ENCODE measurements at regions not wholly inside any gene's neighbourhood (a gene's known extent, or its start where the extent isn't known, plus 50 kb on each side); places are given as distances from the start of the nearest gene placed in this dataset.

DNA sequence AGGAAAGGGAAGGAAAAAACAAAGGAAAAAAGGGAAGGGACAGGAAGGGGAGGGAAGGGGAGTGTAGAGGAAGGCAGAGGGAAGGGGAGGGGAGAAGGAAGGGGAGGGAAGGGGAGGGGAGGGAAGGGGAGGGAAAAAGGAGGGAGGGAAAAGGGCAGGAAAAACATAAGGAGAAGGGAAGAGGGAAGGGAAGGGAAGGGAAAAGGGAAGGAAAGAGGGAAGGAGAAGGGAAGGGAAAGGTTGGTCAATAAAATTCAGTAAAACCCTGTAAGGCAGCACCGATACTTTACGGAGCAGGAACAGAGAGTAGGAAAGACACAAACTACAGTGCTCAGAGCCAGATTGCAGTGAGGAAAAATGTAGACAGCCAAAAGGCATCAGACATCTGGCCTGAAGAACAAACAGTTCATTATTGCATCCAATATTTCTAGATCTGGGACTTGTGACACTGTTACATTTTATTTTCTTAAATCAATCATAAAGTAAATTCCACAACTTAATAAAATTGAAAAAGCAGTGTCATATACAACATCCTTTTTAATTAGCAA, 322.0 kb downstream of the CRPPA start:
- Histone ChIP-seq H3K4me3 (no peak overlapping the region), H3K27me3 (no peaks in the 10 kb centered on the region), H3K36me3 (no peaks in the 10 kb centered on the region), H3K9me3 (peaks cover 0 to 16% (median 2%) of the 10 kb centered on the region in 12 donors), H3K27ac (no peak overlapping the region), H3K4me1 (peaks cover 0 to 25% (median 8%) of the 10 kb centered on the region in 12 donors)
- no peak for DNase-seq
- intact Hi-C loops (cut with DNase I), result loop anchor here in 1 of 10 donors (10.0 kb wide), 1 partner anchor 325 kb away; the partner anchor contains the start of gene CRPPA
- ATAC-seq, result no peak
- 74 to 87% (median 80%) methylated on average over 2 of the region's 2 CpGs for WGBS, 4 donors
- TF ChIP-seq, protein P1, sequence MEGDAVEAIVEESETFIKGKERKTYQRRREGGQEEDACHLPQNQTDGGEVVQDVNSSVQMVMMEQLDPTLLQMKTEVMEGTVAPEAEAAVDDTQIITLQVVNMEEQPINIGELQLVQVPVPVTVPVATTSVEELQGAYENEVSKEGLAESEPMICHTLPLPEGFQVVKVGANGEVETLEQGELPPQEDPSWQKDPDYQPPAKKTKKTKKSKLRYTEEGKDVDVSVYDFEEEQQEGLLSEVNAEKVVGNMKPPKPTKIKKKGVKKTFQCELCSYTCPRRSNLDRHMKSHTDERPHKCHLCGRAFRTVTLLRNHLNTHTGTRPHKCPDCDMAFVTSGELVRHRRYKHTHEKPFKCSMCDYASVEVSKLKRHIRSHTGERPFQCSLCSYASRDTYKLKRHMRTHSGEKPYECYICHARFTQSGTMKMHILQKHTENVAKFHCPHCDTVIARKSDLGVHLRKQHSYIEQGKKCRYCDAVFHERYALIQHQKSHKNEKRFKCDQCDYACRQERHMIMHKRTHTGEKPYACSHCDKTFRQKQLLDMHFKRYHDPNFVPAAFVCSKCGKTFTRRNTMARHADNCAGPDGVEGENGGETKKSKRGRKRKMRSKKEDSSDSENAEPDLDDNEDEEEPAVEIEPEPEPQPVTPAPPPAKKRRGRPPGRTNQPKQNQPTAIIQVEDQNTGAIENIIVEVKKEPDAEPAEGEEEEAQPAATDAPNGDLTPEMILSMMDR (IDR thresholded peaks at IDR 0.05), result no peak
- TF ChIP-seq POLR2A (IDR thresholded peaks at IDR 0.05), result no peak

DNA sequence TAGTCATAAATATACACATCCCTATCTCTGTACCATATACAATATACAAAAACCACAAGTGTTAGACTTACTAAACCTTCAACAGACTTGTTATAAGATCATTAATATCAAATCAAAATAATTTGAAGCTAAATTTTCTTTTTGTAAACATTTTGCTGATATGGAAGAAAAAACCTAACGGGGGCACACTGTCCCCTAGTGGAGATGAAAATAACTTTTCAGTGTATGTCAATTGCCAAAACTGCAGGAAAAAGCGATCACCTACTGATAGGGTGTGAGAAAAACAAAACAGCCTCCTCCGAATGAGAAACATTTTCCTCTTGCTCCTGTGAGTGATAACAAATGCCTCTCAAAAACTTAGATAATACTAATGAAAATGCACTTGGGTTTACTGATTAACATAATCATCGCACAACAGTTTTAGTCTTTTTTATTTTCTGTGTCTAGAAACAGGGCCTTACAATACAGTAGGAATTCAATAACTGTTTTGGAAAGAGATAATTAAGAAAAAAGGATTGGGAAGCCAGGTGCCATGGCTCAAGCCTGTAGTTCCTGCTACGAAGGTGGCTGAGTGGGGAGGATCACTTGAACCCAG, 322.7 kb downstream of the CRPPA start:
- 46 to 53% (median 52%) methylated on average over 5 of the region's 5 CpGs for WGBS, 4 donors
- DNase-seq, result no peak
- Histone ChIP-seq H3K27ac (peak overlapping the region in 1 of 12 donors; percentile 17), H3K36me3 (no peaks in the 10 kb centered on the region), H3K4me1 (peaks cover 0 to 25% (median 8%) of the 10 kb centered on the region in 12 donors), H3K4me3 (no peak overlapping the region), H3K9me3 (peaks cover 0 to 16% (median 2%) of the 10 kb centered on the region in 12 donors), H3K27me3 (no peaks in the 10 kb centered on the region)
- intact Hi-C loops (cut with DNase I), result loop anchor here in 2 of 10 donors (1.0 to 10.0 kb wide), 2 partner anchors 19 to 326 kb away; partner anchors contain the start of gene CRPPA (in 1 of the 2)
- TF ChIP-seq POLR2A (IDR thresholded peaks at IDR 0.05), result no peak
- TF ChIP-seq, protein P1 (IDR thresholded peaks at IDR 0.05), result peak; percentile 69 to 91 (median 82)
- ATAC-seq, result no peak

DNA sequence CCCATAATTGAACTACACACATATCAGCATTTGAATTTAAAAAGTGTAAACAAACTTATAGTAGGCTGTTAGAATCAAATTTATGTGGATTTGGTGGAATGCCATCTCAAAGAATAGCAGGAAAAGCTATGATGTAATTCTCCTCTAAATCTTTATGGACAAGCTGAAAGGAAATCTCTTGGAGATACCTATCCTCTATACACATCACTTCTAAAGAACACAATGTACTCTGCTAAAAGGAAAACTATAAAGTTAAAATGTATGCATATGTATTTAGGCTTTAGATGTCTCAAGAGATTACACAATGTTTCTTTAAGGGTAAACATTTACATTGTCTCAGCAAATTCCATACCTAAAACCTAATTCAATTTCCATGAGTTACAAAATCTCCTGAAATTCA, 323.3 kb downstream of the CRPPA start:
- ATAC-seq (no peak), DNase-seq (no peak)
- intact Hi-C loops (cut with DNase I), result loop anchor here in 2 of 10 donors (1.0 to 10.0 kb wide), 2 partner anchors 19 to 327 kb away; partner anchors contain the start of gene CRPPA (in 1 of the 2)
- peaks cover 0 to 14% (median 2%) of the 10 kb centered on the region in 12 donors for H3K9me3 ChIP-seq
- no peak for TF ChIP-seq POLR2A (IDR thresholded peaks at IDR 0.05)
- TF ChIP-seq, protein P1 (IDR thresholded peaks at IDR 0.05), result no peak
- peaks cover 0 to 29% (median 8%) of the 10 kb centered on the region in 12 donors for H3K4me1 ChIP-seq
- no peaks in the 10 kb centered on the region for H3K27me3 ChIP-seq
- H3K27ac ChIP-seq, result no peak overlapping the region
- H3K4me3 ChIP-seq, result no peak overlapping the region
- no peaks in the 10 kb centered on the region for H3K36me3 ChIP-seq

DNA sequence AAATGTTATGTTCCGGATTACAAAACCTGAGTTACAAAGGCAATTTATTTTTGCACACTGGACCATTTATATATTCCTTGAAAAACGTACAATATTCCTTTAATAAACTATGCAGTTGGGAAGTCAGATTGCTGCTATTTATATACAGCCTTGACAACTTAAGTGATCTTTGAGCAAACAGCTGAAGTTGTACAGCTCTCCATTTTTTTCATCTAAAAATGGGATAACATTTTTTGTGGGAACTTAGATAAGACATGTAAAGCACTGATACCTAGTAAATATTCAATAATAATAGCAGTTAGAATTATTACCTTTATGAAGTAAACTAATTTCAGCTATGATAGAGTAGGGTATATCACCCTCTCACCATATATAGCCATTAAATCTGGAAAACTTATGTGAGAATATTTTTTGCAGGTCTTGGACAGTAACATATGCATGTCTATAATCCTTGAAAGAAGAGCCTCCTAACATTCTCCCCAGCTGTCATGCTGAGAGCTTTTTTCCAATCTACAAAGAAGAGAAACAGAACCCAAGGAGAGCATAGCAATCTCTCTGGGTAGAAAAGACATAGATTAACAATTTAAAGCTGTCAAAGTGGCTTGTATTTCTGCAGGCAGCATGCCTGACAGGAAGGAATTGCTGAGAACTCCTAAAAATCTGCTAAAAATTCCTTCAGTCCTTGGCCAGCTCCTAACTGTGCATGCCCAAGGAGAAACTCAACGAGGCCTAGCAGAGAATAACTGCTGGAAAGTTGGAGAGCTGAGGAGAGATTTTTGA, 326.0 kb downstream of the CRPPA start:
- TF ChIP-seq POLR2A (IDR thresholded peaks at IDR 0.05), result no peak
- TF ChIP-seq, protein P1 (IDR thresholded peaks at IDR 0.05), result no peak
- peak overlapping the region in 2 of 12 donors; percentile 9 to 20 for H3K27ac ChIP-seq
- ATAC-seq, result no peak

More for the DNA sequence above, 326.0 kb downstream of the CRPPA start:
- Histone ChIP-seq H3K9me3 (no peaks in the 10 kb centered on the region), H3K36me3 (no peaks in the 10 kb centered on the region), H3K4me1 (peaks cover 0 to 44% (median 8%) of the 10 kb centered on the region in 12 donors), H3K4me3 (no peak overlapping the region), H3K27me3 (no peaks in the 10 kb centered on the region)
- no peak for DNase-seq
- intact Hi-C loops (cut with DNase I), result loop anchor here in 1 of 10 donors (10.0 kb wide), 1 partner anchor 329 kb away; the partner anchor contains the start of gene CRPPA
- WGBS, 4 donors, result 47 to 62% (median 54%) methylated on average over 3 of the region's 3 CpGs
